GM18867 (cell line): ENCODE measurements at regions not wholly inside any gene's neighbourhood (a gene's known extent, or its start where the extent isn't known, plus 50 kb on each side); places are given as distances from the start of the nearest gene placed in this dataset.

Experiments
- ATAC-seq: cut with Tn5 transposase; IDR thresholded peaks from one replicate; pipeline ENCODE4 v1.9.1; 2021; ENCODE audit warnings: mild to moderate bottlenecking, moderate library complexity; ENCODE audit not compliant: unreplicated experiment

DNA sequence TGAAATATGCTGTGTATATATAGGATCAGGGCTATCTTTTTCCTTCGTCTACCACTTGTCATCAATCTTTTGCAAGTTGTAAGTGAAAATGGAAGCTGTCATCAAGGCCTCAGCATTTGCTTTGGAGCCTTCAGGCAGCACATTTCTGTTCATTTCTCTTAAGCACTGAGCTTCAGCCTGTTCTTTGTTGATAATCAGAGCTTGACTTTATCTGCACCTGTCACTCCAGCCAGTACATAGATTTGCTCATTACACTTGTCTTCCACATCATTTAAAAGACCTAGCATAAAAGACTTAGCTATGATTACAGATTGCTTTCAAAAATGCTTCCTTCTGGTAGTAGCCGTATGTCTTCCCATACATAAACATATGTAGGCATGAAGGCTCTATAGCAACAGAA is 189.8 kb upstream of the GRIK2 start:
- ATAC-seq: no peak

DNA sequence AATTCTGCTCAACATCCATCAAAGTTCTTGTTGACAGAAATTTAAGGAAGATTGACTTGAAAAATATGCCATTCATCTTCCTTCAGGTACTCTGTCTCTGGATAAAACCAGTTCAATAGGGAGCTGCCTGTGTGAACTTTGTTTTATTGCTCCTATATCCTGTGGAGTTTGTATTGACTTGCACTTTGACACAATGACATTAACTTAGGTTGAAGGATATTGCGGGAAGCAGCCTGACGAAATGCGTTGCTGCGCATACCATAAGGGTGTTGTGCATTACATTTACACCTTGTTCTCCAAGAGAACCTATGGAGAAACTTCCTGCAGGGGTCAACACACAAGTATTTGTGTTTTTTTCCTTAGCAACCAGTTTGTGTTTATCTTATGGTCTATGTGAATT is 185.4 kb upstream of the GRIK2 start:
- no peak for ATAC-seq

- no peak for ATAC-seq
Observed at GRCh38 chr6:101212640-101213039, 180.9 kb upstream of the GRIK2 start.

- no peak for ATAC-seq
Observed at GRCh38 chr6:101222007-101222406, 171.5 kb upstream of the GRIK2 start.

- ATAC-seq: no peak
Observed at GRCh38 chr6:101224751-101225150, 168.8 kb upstream of the GRIK2 start.

- ATAC-seq: peak; percentile 42
Observed at GRCh38 chr6:101226677-101227135, 166.8 kb upstream of the GRIK2 start.

DNA sequence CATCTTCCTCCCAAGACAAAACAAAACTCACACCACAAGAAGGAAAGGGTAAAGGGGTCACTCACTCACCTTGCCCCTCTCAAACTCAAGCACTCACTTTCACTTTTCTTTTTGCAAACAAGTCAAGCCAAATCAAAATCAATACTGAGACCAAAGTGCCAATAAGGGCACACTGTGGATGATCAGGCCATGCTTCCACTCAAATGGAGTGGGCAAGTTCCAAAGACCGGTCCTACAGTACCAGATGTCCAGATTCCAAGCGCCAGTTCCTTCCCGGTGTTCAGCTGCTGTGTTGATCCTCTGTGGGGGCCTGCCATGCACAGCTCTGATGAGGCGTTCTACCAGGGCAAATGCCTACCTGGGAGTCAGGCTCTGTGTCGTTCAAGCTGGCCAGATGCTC is 162.6 kb upstream of the GRIK2 start:
- no peak for ATAC-seq

DNA sequence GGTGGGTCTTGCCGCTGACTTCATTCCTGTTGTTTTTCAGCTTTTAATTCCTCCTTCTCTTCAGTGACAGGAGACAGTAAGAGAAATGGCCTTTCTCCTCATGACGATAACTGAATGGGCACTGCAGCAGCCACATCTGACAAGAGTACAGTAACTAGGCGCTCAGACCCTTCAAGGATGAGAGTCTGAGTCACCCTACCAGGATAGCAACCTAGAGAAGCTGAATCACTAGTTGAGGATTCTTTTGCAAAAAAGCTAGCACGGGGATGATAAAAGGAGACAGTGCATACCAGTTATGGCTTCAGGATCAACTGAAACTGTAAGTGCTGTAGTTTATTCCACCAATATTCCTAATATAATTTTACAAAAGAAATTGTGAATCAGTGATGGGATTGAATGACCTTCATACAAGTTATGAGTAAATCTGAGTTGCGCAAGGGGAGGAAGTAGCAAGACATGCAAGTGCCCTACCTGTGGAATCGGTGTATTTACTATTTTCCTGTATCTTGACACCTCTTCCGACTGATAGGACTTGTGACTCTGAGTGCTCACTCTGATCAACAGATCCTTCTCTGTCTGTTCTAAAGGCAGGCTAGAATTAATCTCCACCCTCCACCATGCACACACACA is 161.8 kb upstream of the GRIK2 start:
- no peak for ATAC-seq

- no peak for ATAC-seq
Observed at GRCh38 chr6:101232961-101233360, 160.5 kb upstream of the GRIK2 start.

- ATAC-seq: no peak
Observed at GRCh38 chr6:101236709-101237108, 156.8 kb upstream of the GRIK2 start.

GRCh38 chr6:101241442-101241841 is 152.1 kb upstream of the GRIK2 start:
- ATAC-seq: no peak

- no peak for ATAC-seq
Observed at GRCh38 chr6:101249470-101249869, 144.0 kb upstream of the GRIK2 start.

DNA sequence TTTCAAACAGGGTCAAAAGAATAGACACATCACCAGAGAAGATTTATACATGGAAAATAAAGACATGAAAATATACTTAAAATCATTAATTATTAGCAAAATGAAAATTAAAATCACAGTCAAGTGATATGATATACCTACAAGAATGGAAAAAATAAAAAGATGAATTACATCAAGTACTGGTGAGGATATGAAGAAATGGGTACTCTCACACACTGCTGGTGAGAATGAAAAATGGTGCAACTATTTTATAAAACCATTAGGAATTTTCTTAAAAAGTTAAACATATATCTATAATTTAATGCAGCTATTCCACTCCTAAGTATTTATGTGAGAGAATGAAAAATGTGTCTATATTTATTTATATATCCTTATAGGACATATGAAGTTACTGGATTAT is 136.3 kb upstream of the GRIK2 start:
- no peak for ATAC-seq

DNA sequence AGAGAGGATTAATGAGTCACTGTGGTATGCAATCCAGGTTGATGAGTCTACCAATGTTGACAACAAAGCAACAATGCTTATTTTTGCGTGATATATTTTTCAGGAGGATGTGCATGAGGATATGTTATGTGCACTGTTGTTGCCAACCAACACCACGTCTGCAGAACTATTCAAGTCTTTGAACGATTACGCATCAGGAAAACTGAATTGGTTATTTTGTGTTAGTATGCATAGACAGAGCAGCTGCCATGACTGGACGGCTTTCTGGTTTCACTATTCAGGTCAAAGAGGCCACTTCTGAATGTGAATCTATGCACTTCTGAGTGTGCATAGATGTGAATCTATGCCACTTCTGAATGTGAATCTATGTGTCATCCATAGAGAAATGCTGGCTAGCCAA is 134.0 kb upstream of the GRIK2 start:
- ATAC-seq: no peak

- ATAC-seq: no peak
Observed at GRCh38 chr6:101263596-101263995, 129.9 kb upstream of the GRIK2 start.

DNA sequence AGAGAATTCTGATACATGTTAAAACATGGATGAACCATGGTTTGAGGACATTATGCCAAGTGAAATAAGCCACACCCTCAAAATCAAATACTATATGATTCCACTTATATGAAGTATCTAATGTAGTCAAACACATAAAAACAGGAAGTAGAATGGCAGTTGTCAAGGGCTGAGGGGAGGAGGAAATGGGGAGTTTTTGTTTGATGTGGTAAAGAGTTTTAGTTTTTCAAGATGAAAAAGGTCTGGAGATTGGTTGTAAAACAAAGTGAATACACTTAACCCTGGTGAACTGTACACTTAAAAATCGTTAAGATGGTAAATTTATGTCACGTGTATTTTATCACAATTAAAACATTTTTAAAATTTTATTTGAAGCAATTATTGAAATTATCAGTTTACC is 127.4 kb upstream of the GRIK2 start:
- no peak for ATAC-seq

DNA sequence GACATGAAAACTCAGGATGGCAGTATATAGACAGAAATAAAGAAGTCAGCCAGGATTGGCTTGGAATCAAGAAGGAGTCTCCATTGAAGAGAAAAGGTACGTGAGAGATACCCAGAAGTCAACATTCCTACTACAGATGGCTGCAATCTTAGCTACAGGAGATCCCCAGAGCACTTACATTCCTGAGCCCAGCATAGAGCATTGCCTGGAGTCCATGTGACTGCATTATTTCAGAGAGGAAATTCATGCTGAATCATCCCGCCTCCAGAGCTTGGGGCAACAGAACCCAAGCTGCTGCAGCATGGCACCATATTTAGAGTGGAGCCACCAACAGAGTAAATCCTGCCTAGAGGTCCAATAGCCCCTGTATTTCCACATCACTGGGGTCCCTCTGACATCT is 125.0 kb upstream of the GRIK2 start:
- no peak for ATAC-seq

DNA sequence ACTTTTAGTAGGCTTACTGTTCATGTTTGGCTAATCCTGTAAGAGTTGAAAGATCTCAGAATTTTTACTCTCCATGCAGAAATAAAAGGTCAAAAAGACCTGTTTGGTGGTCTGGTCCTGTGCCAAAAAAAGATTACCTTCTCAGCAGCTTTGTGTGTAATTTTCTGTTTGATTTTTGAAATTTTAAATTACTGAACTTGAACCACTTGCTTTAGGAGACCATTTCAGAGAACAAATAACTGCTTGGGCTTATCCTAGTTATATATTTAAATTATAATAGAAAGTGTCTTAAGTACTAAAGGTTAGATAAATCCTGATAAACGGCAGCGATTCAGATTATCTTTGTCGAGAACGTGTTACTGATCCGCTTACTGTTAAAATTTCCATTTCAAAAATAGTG is 118.3 kb upstream of the GRIK2 start:
- no peak for ATAC-seq

DNA sequence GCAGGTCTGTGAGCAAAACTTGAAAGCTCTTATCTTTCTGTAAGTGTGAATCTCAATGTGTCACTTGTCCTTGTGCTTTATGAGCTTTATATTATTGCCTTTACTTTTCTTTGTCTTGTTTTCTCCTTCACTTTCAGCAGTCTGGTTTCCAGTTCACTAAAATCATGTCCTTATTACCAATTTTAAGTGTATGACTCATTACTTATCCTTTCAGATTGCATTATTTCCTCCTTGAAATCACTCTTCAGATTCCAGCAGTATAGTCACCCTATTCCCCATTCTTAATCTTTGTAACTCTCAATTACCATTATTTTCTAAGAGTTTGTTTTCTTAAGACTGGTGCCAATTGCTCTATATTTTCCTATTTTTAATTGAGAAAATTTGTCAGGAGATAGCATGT is 117.4 kb upstream of the GRIK2 start:
- no peak for ATAC-seq

DNA sequence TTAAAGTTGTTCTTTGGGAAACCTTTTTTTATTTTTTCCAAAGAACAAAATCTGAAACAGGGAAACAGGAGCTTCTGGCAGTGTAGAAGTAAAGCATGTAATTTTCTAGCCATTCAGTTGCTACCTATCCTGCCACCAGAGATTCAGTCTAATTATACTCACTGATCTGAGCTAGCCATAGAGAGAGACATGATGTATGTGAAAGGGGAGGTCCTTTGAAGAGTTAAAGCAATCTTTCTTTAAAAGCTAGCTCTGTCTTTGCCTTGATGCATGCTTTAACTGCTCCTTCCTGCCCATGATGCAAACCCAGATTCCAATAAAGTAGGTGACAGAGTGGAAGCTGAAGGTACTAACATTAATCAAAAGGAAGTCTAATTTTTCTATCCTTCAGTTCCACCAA is 114.1 kb upstream of the GRIK2 start:
- no peak for ATAC-seq

DNA sequence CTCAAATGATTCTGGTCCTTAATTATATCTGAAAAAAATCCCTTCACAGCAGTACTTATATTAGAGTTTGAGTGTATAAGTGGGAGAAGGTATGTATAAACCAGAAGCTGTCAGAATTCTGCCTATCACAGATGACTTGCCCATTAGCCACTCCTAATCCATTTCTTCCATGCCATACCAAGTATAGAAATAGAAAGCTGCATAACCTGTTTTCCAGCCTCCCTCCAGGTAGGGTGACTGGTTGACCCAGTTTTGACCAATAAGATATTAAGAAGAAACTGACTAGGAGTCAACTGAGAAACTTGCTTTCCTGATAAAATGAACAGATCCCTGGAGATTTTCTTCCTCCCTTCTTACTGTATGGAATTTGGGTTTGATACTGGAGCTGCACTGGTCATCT is 112.2 kb upstream of the GRIK2 start:
- ATAC-seq: no peak

- ATAC-seq: no peak
Observed at GRCh38 chr6:101284131-101284530, 109.4 kb upstream of the GRIK2 start.

DNA sequence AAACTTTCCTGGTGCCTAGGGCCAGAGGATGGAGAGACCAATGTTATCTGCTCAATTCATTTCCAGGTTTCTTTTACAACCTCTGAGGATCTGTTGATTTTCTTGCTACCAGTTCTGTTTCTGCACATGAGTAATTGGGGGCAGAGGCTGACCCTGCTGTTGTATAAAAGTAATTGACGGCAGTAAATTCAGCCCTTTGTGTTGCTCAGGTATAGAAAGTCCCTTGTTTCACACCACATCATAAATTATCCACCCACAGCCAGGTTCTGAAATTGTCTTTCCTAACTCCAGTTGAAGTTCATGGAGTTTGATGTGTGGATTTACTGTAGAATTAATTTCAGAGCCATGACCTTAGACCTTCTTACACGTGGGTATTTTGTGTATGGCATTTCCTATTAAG is 107.4 kb upstream of the GRIK2 start:
- ATAC-seq: no peak
